ENCODE measurements at regions not wholly inside any gene's neighbourhood (a gene's known extent, or its start where the extent isn't known, plus 50 kb on each side); places are given as distances from the start of the nearest gene placed in this dataset.

GRCh38 chr12:116402163-116402939, 124.9 kb upstream of the MED13L start:
- H4K8ac ChIP-seq (ENCODE audit: low read depth in 2 of 2, low read length in 2 of 2): no peak overlapping the region
- no CpG with 5 or more reads among the region's 11 CpGs for WGBS, 2 experiments (ENCODE audit: extremely low coverage in 2 of 2, insufficient read length in 1 of 2)
- no peak overlapping the region for H3K4me2 ChIP-seq (ENCODE audit: low read depth, low read length)
- H3K4me1 ChIP-seq (ENCODE audit: control insufficient read depth, insufficient read depth, low read length): peaks cover 5% of the 10 kb centered on the region
- intact Hi-C loops (cut with micrococcal nuclease) (no loop called here), dilution Hi-C loops (cut with HindIII; ENCODE audit: low sequenced_read_pairs, unreplicated experiment) (no loop called here), in situ Hi-C loops (cut with MboI; ENCODE audit: low sequenced_read_pairs) (no loop called here)
- no peak overlapping the region for H3K56ac ChIP-seq (ENCODE audit: extremely low read depth, insufficient read depth, low read length)
- no peaks in the 10 kb centered on the region for H3K27me3 ChIP-seq (ENCODE audit: control insufficient read depth, insufficient read depth, low read length)
- no peak overlapping the region for H3K27ac ChIP-seq (ENCODE audit: insufficient read depth, low read length)
- CTCF ChIA-PET: no interaction called here
- H2AK5ac ChIP-seq (ENCODE audit: low read depth, low read length): no peak overlapping the region
- H3K18ac ChIP-seq (ENCODE audit: low read depth, low read length): no peak overlapping the region
- no peaks in the 10 kb centered on the region for H3K79me1 ChIP-seq (ENCODE audit: low read depth in 1 of 2, low read length in 2 of 2)
- DNase-seq (no peak), ATAC-seq (ENCODE audit: low read depth) (no peak)
- no peak overlapping the region for H4K91ac ChIP-seq (ENCODE audit: insufficient read depth, low read depth, low read length)
- H3K9ac ChIP-seq (ENCODE audit: low read depth, low read length): no peak overlapping the region
- peaks cover 2% of the 10 kb centered on the region; the same call in 1 of the 2 replicates for H3K9me3 ChIP-seq (ENCODE audit: control insufficient read depth, insufficient read depth, low read length)
- H3K4ac ChIP-seq (ENCODE audit: low read depth, low read length): no peak overlapping the region
- POLR2A ChIA-PET (ENCODE audit: unreplicated experiment): no interaction called here
- no peak overlapping the region for H2BK5ac ChIP-seq (ENCODE audit: low read depth, low read length, poor library complexity, severe bottlenecking)
- no peak overlapping the region for H4K5ac ChIP-seq (ENCODE audit: low read depth, low read length)
- H2BK120ac ChIP-seq (ENCODE audit: low read depth, low read length): no peak overlapping the region
- no peak overlapping the region for H2AK9ac ChIP-seq (replicated peaks; ENCODE audit: low read depth, low read length, poor library complexity)
- H3K36me3 ChIP-seq (ENCODE audit: control insufficient read depth, insufficient read depth, low read length): no peaks in the 10 kb centered on the region
- H2AFZ ChIP-seq (replicated peaks; ENCODE audit: low read length, poor library complexity): no peak overlapping the region
- H4K20me1 ChIP-seq (ENCODE audit: insufficient read depth, low read length): no peaks in the 10 kb centered on the region
- no peak overlapping the region for H2BK20ac ChIP-seq (ENCODE audit: low read depth, low read length)
- no peak overlapping the region for H3K23ac ChIP-seq (ENCODE audit: low read depth, low read length)
- H3K9me1 ChIP-seq (ENCODE audit: insufficient read depth, low read length): no peaks in the 10 kb centered on the region; the same call in 1 of the 2 replicates
- no peak overlapping the region for H3K4me3 ChIP-seq (ENCODE audit: insufficient read depth, low read depth, low read length)
- TF ChIP-seq CHD1 (IDR thresholded peaks at IDR 0.05; ENCODE audit: low read depth, low read length) (no peak), NFE2L2 (IDR thresholded peaks at IDR 0.05; ENCODE audit: low read depth, low read length) (no peak), RFX5 (IDR thresholded peaks at IDR 0.05; ENCODE audit: low read depth, low read length) (no peak), SMC3 (IDR thresholded peaks at IDR 0.05; ENCODE audit: low read depth, low read length) (no peak), CEBPB (IDR thresholded peaks at IDR 0.05; ENCODE audit: low read depth, low read length) (no peak), FOS (IDR thresholded peaks at IDR 0.05; ENCODE audit: low read depth, low read length) (no peak), MAZ (IDR thresholded peaks at IDR 0.05; ENCODE audit: borderline replicate concordance, low read depth, low read length) (no peak), POLR2A (IDR thresholded peaks at IDR 0.05; ENCODE audit: low read depth, low read length) (no peak), USF2 (IDR thresholded peaks at IDR 0.05; ENCODE audit: low read depth, low read length) (no peak), MXI1 (IDR thresholded peaks at IDR 0.05; ENCODE audit: borderline replicate concordance, low read depth, low read length) (no peak), RCOR1 (IDR thresholded peaks at IDR 0.05; ENCODE audit: insufficient replicate concordance, low read length) (no peak), ELK1 (IDR thresholded peaks at IDR 0.05; ENCODE audit: borderline replicate concordance, low read depth, low read length) (no peak), BHLHE40 (IDR thresholded peaks at IDR 0.05; ENCODE audit: low read depth, low read length) (no peak), CTCF (conservative IDR thresholded peaks at IDR 0.05; ENCODE audit: low read depth, low read length) (no peak)
- BruUV-seq (replicated peaks): no TSS peak
- no peak overlapping the region for H2BK15ac ChIP-seq (ENCODE audit: low read depth, low read length)
- no peak overlapping the region for H3K14ac ChIP-seq (replicated peaks; ENCODE audit: low read depth, low read length)

Measured in IMR-90 (cell line).